Right renal pelvis (tissue), 4 donors: ENCODE measurements at regions not wholly inside any gene's neighbourhood (a gene's known extent, or its start where the extent isn't known, plus 50 kb on each side); places are given as distances from the start of the nearest gene placed in this dataset.

Experiments used
- DNase-seq, 4 donors: peaks; one replicate each; pipeline ENCODE4 v3.0.0-alpha.2; 2013; ENCODE audit warnings: low read depth in 4 of 4, low spot score in 3 of 4, missing footprints in 1 of 4

GRCh38 chr18:28519997-28520396 is 343.1 kb upstream of the CDH2 start:
- DNase-seq: no peak

DNA sequence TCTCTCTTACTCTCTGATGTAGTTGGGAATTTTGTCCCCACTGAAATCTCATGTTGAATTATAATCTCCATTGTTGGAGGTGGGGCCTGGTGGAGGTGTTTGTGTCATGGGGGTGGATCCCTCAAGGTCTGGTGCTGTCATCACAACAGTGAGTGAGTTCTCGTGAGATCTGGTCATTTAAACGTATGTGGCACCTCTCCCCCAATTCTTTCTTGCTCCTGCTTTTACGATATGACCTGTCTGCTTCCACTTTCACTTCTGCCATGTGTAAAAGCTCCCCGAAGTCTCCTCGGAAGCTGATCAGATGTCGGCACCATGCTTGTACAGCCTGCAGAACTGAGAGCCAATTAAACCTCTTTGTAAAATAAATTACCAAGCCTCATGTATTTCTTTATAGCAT is 337.8 kb upstream of the CDH2 start:
- no peak for DNase-seq

GRCh38 chr18:28512357-28512756 is 335.4 kb upstream of the CDH2 start:
- no peak for DNase-seq

DNA sequence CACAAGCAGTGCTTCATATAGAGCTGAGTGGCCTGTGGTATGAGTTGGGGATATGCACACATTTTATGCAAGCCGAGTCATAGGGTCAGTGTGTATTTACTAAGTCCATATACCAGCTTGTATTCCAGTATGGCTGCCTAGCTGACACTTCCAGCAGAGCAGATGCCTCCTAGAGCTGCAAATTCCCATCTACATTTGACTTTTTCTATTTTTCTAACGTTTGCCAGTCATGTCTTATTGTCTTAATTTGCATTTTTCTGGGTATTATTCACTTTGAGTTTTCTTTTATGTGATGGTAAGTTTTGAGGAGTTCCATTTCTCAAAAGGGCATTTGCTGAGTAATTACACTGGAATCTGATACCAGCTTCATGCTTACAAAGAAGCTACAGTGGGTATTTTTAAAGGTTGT is 334.5 kb upstream of the CDH2 start:
- no peak for DNase-seq

DNA sequence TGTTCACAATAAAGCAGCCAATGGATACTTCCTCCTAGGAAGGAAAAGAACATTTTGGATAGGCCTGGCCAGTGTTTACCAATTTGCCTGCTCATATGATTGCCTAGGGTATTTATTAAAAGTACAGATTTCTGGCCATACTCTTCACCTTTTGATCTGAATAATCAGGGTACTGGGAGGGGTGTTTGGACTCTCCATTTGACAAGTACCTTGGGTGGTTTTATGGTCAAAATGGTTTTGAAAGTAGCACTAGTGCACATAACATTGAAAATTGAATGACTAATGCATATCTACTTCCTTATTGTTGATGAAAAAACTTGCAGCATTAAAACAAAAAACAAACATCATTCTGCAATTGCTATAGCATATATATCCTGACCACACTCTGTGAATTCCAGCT is 333.3 kb upstream of the CDH2 start:
- DNase-seq: no peak

GRCh38 chr18:28504066-28504465 is 327.1 kb upstream of the CDH2 start:
- DNase-seq: no peak

- DNase-seq: no peak
Observed at GRCh38 chr18:28494151-28494550, 317.2 kb upstream of the CDH2 start.

DNA sequence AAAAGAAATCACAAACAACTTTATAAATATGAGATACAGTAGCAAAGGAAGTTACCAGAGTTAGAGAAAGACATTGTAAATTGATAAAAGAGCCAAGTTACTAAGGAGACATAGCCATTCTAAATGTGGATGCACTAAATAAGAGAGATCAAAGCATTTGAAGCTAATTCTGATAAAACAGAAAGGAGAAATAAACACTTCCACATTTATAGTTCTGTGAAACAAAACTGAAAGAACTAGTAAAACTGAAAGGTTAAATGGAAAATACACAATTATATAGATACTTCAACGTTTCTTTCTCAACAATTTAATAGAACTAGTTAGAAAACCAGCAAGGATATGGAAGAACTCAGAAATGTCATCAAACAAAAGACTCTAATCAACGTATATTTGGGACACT is 309.0 kb upstream of the CDH2 start:
- no peak for DNase-seq

- DNase-seq: no peak
Observed at GRCh38 chr18:28485210-28485801, 308.4 kb upstream of the CDH2 start.

- DNase-seq: no peak
Observed at GRCh38 chr18:28478531-28478930, 301.6 kb upstream of the CDH2 start.

- DNase-seq: no peak
Observed at GRCh38 chr18:28476302-28476701, 299.4 kb upstream of the CDH2 start.

- no peak for DNase-seq
Observed at GRCh38 chr18:28469946-28470345, 293.0 kb upstream of the CDH2 start.

GRCh38 chr18:28468901-28469300 is 292.0 kb upstream of the CDH2 start:
- no peak for DNase-seq

DNA sequence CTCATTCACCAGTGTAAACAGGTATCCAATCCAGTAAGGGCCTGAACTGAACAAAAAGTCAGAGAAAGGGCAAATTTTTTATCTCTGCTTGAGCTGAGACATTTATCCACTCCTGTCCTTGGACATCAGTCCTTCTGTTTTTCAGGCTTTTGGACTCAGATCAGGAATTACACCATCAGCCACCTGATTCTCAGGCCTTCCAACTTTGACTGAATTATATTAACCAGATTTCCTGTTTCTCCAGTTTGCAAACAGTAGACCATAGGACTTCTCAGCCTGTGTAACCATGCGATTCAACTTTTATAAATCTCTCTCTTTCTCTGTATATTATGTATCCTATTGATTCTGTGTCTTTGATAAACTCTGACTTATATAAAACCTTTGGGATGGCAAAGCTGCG is 289.3 kb upstream of the CDH2 start:
- DNase-seq: no peak

DNA sequence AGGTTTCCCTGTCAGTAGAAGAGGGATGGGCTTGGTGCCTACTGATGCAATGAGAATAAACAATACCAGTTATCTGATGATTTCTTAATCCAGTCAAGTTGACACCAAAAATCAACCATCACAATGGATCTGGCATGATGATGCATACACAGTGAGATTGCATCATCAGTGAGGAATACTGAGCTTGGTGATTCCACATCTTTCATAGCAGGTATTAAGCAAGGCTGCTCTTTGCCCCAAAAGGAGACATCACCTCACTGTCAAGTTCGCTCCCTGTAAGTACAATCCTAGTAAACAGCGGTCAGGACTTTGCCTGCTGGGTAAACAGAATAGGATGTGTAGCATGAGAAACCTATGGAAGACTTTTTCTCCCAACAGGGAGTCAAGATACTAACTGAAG is 282.7 kb upstream of the CDH2 start:
- DNase-seq: no peak

GRCh38 chr18:28458751-28459150 is 281.8 kb upstream of the CDH2 start:
- no peak for DNase-seq

GRCh38 chr18:28457784-28458183 is 280.9 kb upstream of the CDH2 start:
- DNase-seq: no peak

DNA sequence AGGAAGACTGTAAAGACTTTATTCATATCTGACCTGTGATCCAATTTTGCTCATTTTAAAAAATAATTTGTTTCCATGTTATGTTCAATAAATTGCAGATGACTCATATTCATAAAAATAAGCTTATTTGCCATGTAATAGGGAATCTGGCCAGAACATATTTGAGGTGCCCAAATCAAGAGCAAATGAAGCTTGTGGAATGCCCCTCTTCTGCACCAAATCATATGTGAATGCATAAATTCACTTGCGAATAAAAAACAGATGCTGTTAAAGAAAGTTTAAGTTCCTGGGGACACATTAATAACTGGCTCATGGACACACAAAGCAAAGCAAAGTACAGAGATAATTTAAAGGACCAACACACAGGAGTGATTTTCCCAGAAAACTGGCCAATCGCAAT is 279.0 kb upstream of the CDH2 start:
- no peak for DNase-seq

DNA sequence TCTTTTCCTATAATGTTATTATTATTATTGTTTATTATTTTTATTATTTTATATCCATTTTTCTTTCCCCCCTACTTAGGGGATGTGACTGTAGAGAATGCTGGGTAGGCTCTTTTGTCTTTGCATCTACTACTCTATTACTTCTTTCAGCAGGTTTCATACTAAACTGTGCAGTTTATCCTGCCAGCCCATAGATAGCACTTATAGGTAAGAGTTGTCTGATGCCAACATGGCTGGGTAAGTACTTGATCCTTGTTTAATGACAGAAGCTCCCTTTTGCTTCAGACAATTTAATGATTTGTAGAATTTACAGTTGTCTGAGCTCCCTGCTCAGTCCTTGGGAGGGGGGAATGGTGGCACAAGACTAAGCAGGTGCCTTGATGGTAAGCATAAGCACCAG is 262.9 kb upstream of the CDH2 start:
- no peak for DNase-seq

DNA sequence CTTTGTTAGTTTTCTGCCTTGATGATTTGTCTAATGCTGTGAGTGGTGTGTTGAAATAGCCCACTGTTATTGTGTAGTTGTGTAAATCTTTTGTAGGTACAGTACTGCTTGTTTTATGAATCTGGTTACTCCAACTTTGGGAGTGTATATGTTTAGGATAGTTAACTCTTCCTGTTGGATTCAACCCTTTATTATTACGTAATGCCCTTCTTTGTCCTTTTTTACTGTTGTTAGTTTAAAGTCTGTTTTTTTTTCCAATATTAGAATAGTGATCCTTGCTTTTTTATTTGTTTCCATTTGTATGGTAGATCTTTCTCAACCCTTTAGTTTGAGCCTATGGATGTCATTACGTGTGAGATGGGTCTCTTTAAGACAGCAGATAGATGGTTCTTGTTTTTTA is 261.5 kb upstream of the CDH2 start:
- no peak for DNase-seq

DNA sequence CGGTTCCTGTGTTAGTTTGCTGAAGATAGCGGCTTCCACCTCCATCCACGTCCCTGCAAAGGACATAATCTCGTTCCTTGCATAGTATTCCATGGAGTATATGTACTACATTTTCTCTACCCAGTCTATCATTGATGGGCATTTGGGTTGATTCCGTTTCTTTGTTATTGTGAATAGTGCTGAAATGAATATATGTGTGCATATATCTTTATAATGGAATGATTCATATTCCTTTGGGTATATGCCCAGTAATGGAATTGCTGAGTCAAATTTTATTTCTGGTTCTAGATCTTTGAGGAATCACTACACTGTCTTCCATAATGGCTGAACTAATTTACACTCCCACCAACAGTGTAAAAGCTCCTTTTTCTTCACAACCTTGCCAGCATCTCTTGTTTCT is 255.4 kb upstream of the CDH2 start:
- no peak for DNase-seq

GRCh38 chr18:28425886-28426285 is 249.0 kb upstream of the CDH2 start:
- DNase-seq: no peak

DNA sequence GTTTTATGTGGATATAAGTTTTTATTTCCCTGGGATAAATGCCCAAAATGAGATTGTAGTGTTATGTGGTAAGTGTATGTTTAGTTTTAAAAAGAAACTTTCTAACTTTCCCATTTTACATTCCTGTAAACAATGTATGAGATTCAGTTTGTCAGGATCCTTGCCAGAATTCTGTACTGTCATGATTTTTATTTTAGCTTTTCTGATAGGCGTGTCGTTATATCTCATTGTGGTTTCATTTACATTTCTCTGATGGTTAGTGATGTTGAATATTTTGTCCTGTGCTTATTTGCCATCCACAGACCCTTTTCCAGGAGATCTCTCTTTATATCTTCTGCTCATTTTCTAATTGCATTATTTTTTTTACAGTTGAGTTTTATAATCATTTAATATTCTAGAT is 245.6 kb upstream of the CDH2 start:
- no peak for DNase-seq
